ENCODE measurements at regions not wholly inside any gene's neighbourhood (a gene's known extent, or its start where the extent isn't known, plus 50 kb on each side); places are given as distances from the start of the nearest gene placed in this dataset.

GRCh38 chr2:66237803-66238379 is 197.0 kb upstream of the MEIS1 start:
- intact Hi-C loops (cut with micrococcal nuclease), result no loop called here
- no peak for DNase-seq
- Histone ChIP-seq H3K36me3 (no peaks in the 10 kb centered on the region), H3K27ac (replicated peaks) (no peak overlapping the region), H3K4me3 (no peak overlapping the region), H3K4me1 (peaks cover 4% of the 10 kb centered on the region), H3K9me3 (replicated peaks) (no peaks in the 10 kb centered on the region), H3K27me3 (ENCODE audit: low read depth) (peaks cover 35% of the 10 kb centered on the region)
- no peak for TF ChIP-seq CTCF (IDR thresholded peaks at IDR 0.05; ENCODE audit: borderline replicate concordance)

GRCh38 chr2:66236816-66237802 is 197.8 kb upstream of the MEIS1 start:
- Histone ChIP-seq H3K4me1 (peaks cover 4% of the 10 kb centered on the region), H3K36me3 (no peaks in the 10 kb centered on the region), H3K27ac (replicated peaks) (peak overlapping the region; percentile 48), H3K27me3 (ENCODE audit: low read depth) (peaks cover 41% of the 10 kb centered on the region), H3K9me3 (replicated peaks) (no peaks in the 10 kb centered on the region), H3K4me3 (no peak overlapping the region)
- no peak for TF ChIP-seq CTCF (IDR thresholded peaks at IDR 0.05; ENCODE audit: borderline replicate concordance)
- DNase-seq, result no peak
- intact Hi-C loops (cut with micrococcal nuclease), result no loop called here

- intact Hi-C loops (cut with micrococcal nuclease), result no loop called here
- peak overlapping the region; percentile 48 for H3K27ac ChIP-seq (replicated peaks)
- peak; percentile 46 for DNase-seq
Observed at GRCh38 chr2:66236067-66236685, 198.7 kb upstream of the MEIS1 start.

GRCh38 chr2:66235428-66235827 is 199.5 kb upstream of the MEIS1 start:
- Histone ChIP-seq H3K9me3 (replicated peaks) (no peaks in the 10 kb centered on the region), H3K4me3 (no peak overlapping the region), H3K36me3 (no peaks in the 10 kb centered on the region), H3K4me1 (no peaks in the 10 kb centered on the region), H3K27me3 (ENCODE audit: low read depth) (peaks cover 48% of the 10 kb centered on the region), H3K27ac (replicated peaks) (peak overlapping the region; percentile 39)
- intact Hi-C loops (cut with micrococcal nuclease), result no loop called here
- DNase-seq, result no peak
- TF ChIP-seq CTCF (IDR thresholded peaks at IDR 0.05; ENCODE audit: borderline replicate concordance), result no peak

More at GRCh38 chr2:66236067-66236685, 198.7 kb upstream of the MEIS1 start:
- Histone ChIP-seq H3K27me3 (ENCODE audit: low read depth) (peaks cover 48% of the 10 kb centered on the region), H3K4me1 (peaks cover 4% of the 10 kb centered on the region), H3K9me3 (replicated peaks) (no peaks in the 10 kb centered on the region), H3K36me3 (no peaks in the 10 kb centered on the region), H3K4me3 (no peak overlapping the region)
- no peak for TF ChIP-seq CTCF (IDR thresholded peaks at IDR 0.05; ENCODE audit: borderline replicate concordance)

- no peak for TF ChIP-seq CTCF (IDR thresholded peaks at IDR 0.05; ENCODE audit: borderline replicate concordance)
- H3K4me1 ChIP-seq, result no peaks in the 10 kb centered on the region
- no peak overlapping the region for H3K4me3 ChIP-seq
- no peaks in the 10 kb centered on the region for H3K36me3 ChIP-seq
- no peak overlapping the region for H3K27ac ChIP-seq (replicated peaks)
- H3K27me3 ChIP-seq (ENCODE audit: low read depth), result peaks cover 48% of the 10 kb centered on the region
- H3K9me3 ChIP-seq (replicated peaks), result no peaks in the 10 kb centered on the region
- no peak for DNase-seq
- intact Hi-C loops (cut with micrococcal nuclease), result no loop called here
Observed at GRCh38 chr2:66233981-66234380, 200.9 kb upstream of the MEIS1 start.
